ENCODE measurements at regions not wholly inside any gene's neighbourhood (a gene's known extent, or its start where the extent isn't known, plus 50 kb on each side); places are given as distances from the start of the nearest gene placed in this dataset.

DNA sequence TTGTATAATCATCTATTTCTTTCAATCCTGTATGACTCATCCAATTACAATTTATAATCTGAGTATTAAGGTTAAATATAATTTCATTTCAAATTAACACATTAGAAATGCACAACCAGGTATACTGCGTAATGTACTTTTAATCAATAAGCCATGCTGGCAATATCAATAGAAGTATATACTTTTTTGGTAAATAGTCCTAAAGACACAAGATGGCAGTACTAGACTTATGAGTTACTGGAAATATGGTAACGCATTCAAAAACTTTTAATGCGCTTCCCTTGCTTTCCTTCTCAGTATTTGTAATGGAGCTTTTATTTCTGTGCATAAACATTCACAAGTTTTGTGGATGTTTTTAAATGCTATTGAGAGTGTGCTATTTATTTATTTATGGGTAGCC lies 1162.0 kb upstream of the TMPRSS15 start:
- H3K4me1 Mint-ChIP-seq = no peaks in the 10 kb centered on the region
- H3K27me3 Mint-ChIP-seq (ENCODE audit: low read depth in 3 of 3) = peaks cover 0 to 6% (median 0%) of the 10 kb centered on the region in 3 donors
- peaks cover 0 to 19% (median 3%) of the 10 kb centered on the region in 6 donors for H3K9me3 Mint-ChIP-seq
- no peak overlapping the region for H3K4me3 Mint-ChIP-seq
- H3K36me3 Mint-ChIP-seq = peaks cover 0 to 3% (median 0%) of the 10 kb centered on the region in 3 donors
- no peak overlapping the region for H3K27ac Mint-ChIP-seq
- no peak for DNase-seq

DNA sequence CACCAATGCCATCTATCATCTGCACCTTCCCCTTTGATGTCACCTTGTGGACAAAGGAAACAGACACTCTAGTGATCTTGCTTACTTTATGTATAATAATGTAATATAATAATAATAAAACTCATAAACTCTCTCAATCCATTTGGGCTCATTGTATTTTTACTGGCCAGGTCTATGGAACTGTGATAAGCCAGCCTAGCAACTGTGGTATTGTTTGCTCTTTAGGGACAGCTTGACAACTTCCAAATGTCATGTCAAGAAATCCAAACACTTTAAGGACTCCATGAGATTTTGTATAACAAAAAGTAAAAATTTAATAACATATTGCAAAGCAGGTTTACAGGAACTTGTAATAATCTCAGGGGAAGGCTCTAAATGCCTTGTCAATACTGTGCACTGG lies 1163.4 kb upstream of the TMPRSS15 start:
- H3K27me3 Mint-ChIP-seq (ENCODE audit: low read depth in 3 of 3) = peaks cover 0 to 4% (median 0%) of the 10 kb centered on the region in 3 donors
- H3K27ac Mint-ChIP-seq = no peak overlapping the region
- H3K4me3 Mint-ChIP-seq = no peak overlapping the region
- peaks cover 0 to 3% (median 0%) of the 10 kb centered on the region in 3 donors for H3K36me3 Mint-ChIP-seq
- H3K9me3 Mint-ChIP-seq = peaks cover 0 to 18% (median 3%) of the 10 kb centered on the region in 6 donors
- H3K4me1 Mint-ChIP-seq = no peaks in the 10 kb centered on the region
- no peak for DNase-seq

DNA sequence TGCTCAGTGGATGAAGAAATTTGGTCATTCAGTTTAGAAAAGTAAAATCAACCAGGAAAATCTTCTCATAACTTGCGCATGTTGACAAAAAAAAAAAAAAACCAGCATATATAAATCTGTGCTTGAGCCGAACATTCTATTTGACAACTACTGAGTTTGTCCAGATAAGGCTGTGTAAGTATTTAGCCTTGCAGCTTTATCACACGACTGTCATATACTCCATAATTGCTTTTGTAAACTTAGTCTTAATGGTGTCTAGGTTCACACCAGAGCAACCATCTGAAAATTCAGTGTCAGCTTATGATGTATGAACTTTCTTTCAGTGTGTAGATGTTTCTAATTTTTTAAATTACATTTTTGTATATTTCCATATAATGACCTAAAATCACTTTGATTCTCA lies 1173.8 kb upstream of the TMPRSS15 start:
- H3K4me3 Mint-ChIP-seq = no peak overlapping the region
- no peaks in the 10 kb centered on the region for H3K4me1 Mint-ChIP-seq
- no peak for DNase-seq
- no peaks in the 10 kb centered on the region for H3K36me3 Mint-ChIP-seq
- H3K27me3 Mint-ChIP-seq (ENCODE audit: low read depth in 3 of 3) = no peaks in the 10 kb centered on the region
- no peak overlapping the region for H3K27ac Mint-ChIP-seq
- peaks cover 0 to 12% (median 4%) of the 10 kb centered on the region in 6 donors for H3K9me3 Mint-ChIP-seq

DNA sequence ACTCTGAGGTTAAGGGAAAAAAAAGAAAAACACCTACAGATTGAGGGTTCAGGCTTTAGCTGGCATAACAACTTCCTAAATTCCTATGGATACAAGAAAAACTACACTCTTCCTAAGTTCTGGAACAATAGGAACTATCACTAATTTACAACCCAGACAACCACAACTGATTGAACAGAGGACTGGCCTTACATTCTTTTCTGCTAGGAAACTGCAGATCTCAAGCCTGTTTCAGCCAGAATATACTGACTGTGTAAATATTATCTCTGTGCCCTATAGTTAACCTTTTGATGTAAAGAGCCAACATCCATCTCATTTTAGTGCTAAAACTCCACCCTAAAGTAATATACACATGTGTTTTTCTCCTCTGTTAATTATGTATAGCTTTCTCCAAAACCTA lies 1186.5 kb upstream of the TMPRSS15 start:
- Mint-ChIP-seq H3K36me3 (no peaks in the 10 kb centered on the region), H3K27ac (no peak overlapping the region), H3K9me3 (peaks cover 4 to 14% (median 9%) of the 10 kb centered on the region in 6 donors), H3K4me1 (peaks cover 0 to 7% of the 10 kb centered on the region in 2 donors), H3K27me3 (ENCODE audit: low read depth in 3 of 3) (no peaks in the 10 kb centered on the region), H3K4me3 (no peak overlapping the region)
- no peak for DNase-seq

DNA sequence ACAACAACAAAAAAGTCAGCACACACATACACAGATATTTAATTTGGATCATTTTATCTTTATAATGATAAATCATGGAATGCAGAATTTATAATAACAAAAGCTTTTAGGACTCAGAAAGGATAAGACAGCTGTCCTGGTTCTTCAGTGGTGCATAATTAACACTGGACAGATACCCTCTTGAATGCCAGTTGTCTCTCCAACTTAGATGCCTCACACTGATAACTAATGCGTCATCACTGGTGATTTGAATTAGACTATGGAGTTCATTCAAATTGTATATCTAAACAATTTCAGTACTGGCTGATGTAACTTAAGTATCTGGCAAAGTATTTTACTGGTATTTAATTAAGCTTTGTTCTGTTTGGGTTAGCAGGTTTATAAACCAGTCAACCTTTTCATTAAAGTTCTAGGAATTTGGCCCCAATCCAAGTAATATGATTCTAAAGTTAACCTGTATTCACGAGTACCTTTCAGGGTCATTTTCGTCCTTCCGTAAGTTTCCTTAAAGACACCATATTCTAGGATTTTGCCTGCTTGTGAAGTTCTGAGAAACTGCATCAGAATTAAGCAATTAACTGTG lies 1199.5 kb upstream of the TMPRSS15 start:
- Mint-ChIP-seq H3K27me3 (ENCODE audit: low read depth in 3 of 3) (peaks cover 0 to 1% (median 0%) of the 10 kb centered on the region in 3 donors), H3K36me3 (no peaks in the 10 kb centered on the region), H3K4me3 (no peak overlapping the region), H3K9me3 (peaks cover 0 to 12% (median 5%) of the 10 kb centered on the region in 6 donors), H3K4me1 (no peaks in the 10 kb centered on the region), H3K27ac (no peak overlapping the region)
- DNase-seq = no peak

DNA sequence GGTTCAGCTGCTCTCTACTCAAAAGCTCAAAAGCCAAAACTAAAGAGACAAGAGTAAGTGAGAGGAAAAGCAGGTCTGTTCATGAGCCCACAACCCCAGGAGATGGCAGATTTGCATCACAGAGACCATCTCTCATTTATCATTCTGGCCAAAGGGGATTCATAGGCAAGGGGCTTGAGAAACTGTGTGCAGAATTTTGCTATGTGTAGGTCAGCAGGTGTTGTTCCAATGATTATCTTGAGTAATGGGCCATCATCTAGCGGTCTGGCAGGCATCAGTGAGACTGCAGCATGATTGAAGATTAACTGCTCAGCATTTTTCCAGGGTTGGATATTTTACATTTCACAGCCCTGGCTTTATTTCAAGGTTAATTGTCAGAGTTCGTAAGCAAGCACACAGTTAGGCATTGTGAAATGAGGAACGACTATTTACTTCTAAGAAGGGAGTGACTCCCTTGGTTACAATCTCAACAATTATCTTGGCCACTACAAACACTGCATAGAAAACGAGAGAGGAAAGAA lies 1204.6 kb upstream of the TMPRSS15 start:
- H3K27ac Mint-ChIP-seq = no peak overlapping the region
- DNase-seq = no peak
- H3K9me3 Mint-ChIP-seq = peaks cover 0 to 12% (median 8%) of the 10 kb centered on the region in 6 donors
- H3K36me3 Mint-ChIP-seq = no peaks in the 10 kb centered on the region
- H3K4me3 Mint-ChIP-seq = no peak overlapping the region
- no peaks in the 10 kb centered on the region for H3K4me1 Mint-ChIP-seq
- peaks cover 0 to 1% (median 0%) of the 10 kb centered on the region in 3 donors for H3K27me3 Mint-ChIP-seq (ENCODE audit: low read depth in 3 of 3)

DNA sequence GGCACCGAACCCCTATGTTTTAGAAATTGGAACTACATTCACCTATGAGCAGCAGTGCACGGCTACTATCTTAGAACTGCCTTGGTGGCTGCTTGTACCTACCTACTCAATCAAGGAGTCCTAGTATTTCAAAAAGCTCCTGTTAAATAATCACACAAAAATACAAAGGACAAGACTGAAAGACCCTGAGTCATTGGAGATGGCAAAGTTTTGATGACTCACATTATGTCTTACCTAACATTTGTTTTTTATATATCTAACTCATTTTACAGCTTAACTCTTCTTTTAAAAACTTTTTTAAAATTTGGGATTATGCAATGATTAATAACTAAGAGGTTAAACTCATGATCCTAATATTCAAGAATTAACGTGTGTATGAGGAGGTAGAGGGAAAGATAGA lies 1206.0 kb upstream of the TMPRSS15 start:
- DNase-seq = no peak
- Mint-ChIP-seq H3K27ac (no peak overlapping the region), H3K27me3 (ENCODE audit: low read depth in 3 of 3) (peaks cover 0 to 1% (median 0%) of the 10 kb centered on the region in 3 donors), H3K4me1 (no peaks in the 10 kb centered on the region), H3K36me3 (no peaks in the 10 kb centered on the region), H3K4me3 (no peak overlapping the region), H3K9me3 (peaks cover 0 to 17% (median 10%) of the 10 kb centered on the region in 6 donors)

DNA sequence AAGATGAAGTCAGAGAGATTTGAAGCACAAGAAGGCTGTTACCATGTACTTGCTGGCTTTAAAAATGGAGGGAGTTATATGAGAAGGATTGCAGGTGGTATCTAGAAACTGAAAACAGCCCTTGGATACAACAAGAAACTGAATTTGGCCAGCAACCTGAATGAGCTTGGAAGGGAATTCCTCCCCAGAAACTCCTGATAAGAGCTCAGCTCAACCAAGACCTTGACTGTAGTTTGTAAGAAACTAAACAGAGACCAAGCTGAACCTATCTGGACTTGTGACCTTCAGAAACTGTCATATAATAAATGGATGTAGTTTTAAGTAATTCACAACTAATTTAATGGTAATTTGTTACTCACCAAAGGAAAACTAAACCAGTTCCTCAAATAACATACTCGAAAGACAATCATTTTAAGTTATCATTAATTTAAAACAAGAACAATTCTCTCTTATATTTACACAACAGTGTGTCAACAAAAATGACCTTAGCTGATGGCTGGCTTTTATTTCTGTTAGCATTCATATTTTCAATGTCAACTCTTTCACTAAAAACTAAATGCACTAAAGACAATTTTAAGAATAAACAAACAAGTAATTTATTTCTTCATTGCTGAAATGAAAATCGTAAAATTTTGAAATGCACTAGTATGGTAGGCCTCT lies 1218.4 kb upstream of the TMPRSS15 start:
- Mint-ChIP-seq H3K36me3 (no peaks in the 10 kb centered on the region), H3K4me1 (peaks cover 3 to 20% of the 10 kb centered on the region in 2 donors), H3K4me3 (peak overlapping the region in 1 of 5 donors; percentile 4)

DNA sequence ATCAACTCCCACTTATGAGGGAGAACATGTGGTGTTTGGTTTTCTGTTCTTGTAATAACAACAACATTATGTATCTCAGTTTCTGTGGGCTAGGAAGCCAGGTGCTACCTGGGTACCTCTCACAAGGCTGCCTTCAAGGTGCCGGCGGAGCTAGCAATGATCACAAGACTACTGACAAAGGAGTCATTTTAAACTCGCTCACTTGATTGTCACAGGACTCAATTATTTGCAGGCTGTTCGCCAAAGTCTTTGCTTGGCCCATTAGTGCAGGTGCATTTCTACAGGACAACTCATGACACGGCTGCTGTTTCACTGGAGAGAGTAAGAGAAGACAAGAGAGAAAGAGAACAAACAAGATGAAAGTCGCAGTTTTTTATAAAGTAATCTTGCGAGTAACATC lies 1237.4 kb upstream of the TMPRSS15 start:
- H3K9me3 Mint-ChIP-seq = peaks cover 0 to 6% (median 5%) of the 10 kb centered on the region in 6 donors
- no peak overlapping the region for H3K27ac Mint-ChIP-seq
- no peak for DNase-seq
- no peaks in the 10 kb centered on the region for H3K27me3 Mint-ChIP-seq (ENCODE audit: low read depth in 3 of 3)
- no peaks in the 10 kb centered on the region for H3K4me1 Mint-ChIP-seq
- no peak overlapping the region for H3K4me3 Mint-ChIP-seq
- H3K36me3 Mint-ChIP-seq = no peaks in the 10 kb centered on the region

More for the DNA sequence above, 1218.4 kb upstream of the TMPRSS15 start:
- no peaks in the 10 kb centered on the region for H3K27me3 Mint-ChIP-seq (ENCODE audit: low read depth in 3 of 3)
- peaks cover 0 to 36% (median 15%) of the 10 kb centered on the region in 6 donors for H3K9me3 Mint-ChIP-seq
- DNase-seq = no peak
- no peak overlapping the region for H3K27ac Mint-ChIP-seq

DNA sequence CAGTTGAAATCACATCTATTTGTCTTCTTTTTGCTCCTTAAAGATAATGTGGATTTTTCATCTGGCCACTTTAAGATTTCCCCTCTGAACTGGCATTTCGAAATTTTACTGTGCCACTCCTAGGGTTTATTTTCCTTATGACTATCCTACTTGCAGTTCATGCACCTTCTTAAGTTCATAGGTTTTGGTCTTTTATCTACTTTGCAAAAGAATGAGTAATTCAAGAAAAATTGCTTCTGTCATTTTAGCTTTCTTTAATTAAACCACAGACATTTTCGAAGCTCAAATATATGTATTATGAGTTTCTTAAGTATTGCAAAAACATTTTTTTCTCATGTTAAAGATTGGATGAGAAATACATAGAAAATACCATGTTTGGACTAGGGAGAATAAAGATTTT lies 1244.8 kb upstream of the TMPRSS15 start:
- Mint-ChIP-seq H3K4me3 (no peak overlapping the region), H3K27ac (no peak overlapping the region)
- DNase-seq = no peak

DNA sequence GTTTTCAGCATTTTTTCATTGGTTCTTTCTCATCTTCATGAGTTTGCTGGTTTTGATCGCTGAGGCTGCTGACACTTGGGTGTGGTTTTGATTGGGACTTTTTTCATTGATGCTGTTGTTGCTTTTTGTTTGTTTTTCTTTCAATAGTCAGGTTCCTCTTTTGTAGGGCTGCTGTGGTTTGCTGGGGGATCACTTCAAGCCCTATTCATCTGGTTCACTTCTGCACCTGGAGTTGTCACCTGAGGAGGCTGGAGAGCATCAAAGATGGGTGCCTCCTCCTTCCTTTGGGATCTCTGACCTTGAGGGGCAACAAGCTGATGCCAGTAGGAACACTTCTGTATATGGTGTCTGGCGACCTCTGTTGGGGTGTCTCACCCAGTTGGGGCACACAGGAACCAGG lies 1279.9 kb upstream of the TMPRSS15 start:
- Mint-ChIP-seq H3K4me1 (no peaks in the 10 kb centered on the region), H3K36me3 (no peaks in the 10 kb centered on the region), H3K4me3 (no peak overlapping the region), H3K27ac (no peak overlapping the region), H3K27me3 (ENCODE audit: low read depth in 3 of 3) (peaks cover 0 to 6% (median 0%) of the 10 kb centered on the region in 3 donors), H3K9me3 (peaks cover 2 to 41% (median 21%) of the 10 kb centered on the region in 6 donors)
- no peak for DNase-seq

More for the DNA sequence above, 1244.8 kb upstream of the TMPRSS15 start:
- H3K4me1 Mint-ChIP-seq = no peaks in the 10 kb centered on the region
- peaks cover 0 to 1% (median 0%) of the 10 kb centered on the region in 3 donors for H3K27me3 Mint-ChIP-seq (ENCODE audit: low read depth in 3 of 3)
- H3K36me3 Mint-ChIP-seq = no peaks in the 10 kb centered on the region
- peaks cover 4 to 8% (median 5%) of the 10 kb centered on the region in 6 donors for H3K9me3 Mint-ChIP-seq

DNA sequence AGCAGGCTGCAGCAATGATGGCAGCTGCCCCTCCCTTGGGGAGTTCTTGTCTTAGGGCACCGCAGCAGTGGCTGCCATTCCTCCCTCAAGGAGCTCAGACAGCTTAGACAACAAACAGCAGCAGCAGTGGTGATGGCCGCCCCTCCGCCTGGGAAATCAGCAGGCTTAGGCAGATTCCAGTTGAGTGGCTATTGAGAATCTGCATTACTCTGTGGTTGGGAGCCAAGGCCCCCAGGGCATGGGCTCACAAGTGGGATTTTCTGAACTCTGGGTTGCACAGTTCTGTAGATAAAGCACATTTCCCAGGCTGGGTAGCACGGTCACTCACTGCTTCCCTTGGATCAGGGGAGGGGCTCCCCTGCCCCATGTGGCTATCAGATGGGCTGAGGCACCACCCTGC lies 1280.7 kb upstream of the TMPRSS15 start:
- Mint-ChIP-seq H3K36me3 (no peaks in the 10 kb centered on the region), H3K27ac (no peak overlapping the region), H3K4me3 (no peak overlapping the region), H3K9me3 (peaks cover 2 to 41% (median 19%) of the 10 kb centered on the region in 6 donors), H3K4me1 (no peaks in the 10 kb centered on the region), H3K27me3 (ENCODE audit: low read depth in 3 of 3) (peaks cover 0 to 5% (median 0%) of the 10 kb centered on the region in 3 donors)
- no peak for DNase-seq

DNA sequence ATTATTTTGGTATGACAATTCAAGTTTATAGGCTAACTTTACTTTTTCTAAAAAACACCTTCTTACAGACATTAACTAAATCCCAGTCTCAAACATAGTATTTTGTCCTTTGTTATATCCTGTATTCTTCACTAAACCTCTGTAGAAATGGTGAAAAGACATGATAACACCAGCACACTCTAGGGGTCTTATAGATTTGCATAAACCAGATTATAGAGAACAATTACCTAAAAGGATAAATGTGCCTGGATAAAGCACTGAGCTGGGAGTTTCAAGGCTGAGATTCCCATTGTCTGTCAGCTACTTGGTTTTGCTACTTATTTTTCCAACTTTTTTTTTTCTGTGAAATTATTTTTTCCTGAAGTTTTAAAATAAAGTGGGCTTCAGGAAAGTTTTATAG lies 1288.6 kb upstream of the TMPRSS15 start:
- DNase-seq = no peak
- no peak overlapping the region for H3K27ac Mint-ChIP-seq
- H3K4me1 Mint-ChIP-seq = no peaks in the 10 kb centered on the region
- peaks cover 0 to 3% (median 0%) of the 10 kb centered on the region in 3 donors for H3K36me3 Mint-ChIP-seq
- peaks cover 0 to 20% (median 4%) of the 10 kb centered on the region in 6 donors for H3K9me3 Mint-ChIP-seq
- H3K4me3 Mint-ChIP-seq = no peak overlapping the region
- no peaks in the 10 kb centered on the region for H3K27me3 Mint-ChIP-seq (ENCODE audit: low read depth in 3 of 3)

DNA sequence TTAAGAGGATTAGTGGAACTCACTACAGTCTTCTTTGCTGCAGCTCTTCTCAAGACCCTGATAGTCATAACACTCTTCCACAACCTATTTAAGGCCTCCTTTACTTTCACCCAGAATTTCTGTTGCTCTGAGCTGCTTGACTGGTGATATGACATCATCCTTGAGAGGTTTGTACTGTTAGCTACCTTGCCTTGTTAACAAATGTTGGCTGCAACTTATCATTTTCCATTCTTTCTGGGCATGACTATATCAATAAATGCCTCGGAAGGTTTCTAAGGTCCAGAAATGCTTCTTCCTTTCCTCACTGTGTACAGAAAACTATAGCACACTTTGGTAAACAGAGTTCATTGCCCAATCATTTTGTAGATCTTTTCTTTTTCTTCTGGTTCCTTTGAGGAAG lies 1292.2 kb upstream of the TMPRSS15 start:
- Mint-ChIP-seq H3K27me3 (ENCODE audit: low read depth in 3 of 3) (no peaks in the 10 kb centered on the region), H3K27ac (no peak overlapping the region), H3K9me3 (peaks cover 0 to 28% (median 8%) of the 10 kb centered on the region in 6 donors), H3K4me1 (no peaks in the 10 kb centered on the region), H3K36me3 (peaks cover 0 to 3% (median 0%) of the 10 kb centered on the region in 3 donors), H3K4me3 (no peak overlapping the region)
- DNase-seq = no peak
